HG03469 (cell line): ENCODE measurements at regions not wholly inside any gene's neighbourhood (a gene's known extent, or its start where the extent isn't known, plus 50 kb on each side); places are given as distances from the start of the nearest gene placed in this dataset.
A peak's percentile ranks its signal among the peaks of the same experiment; 100 is the strongest.
"Not testable (repeated sequence)": the region's sequence is repeated elsewhere in the genome, so short reads cannot be mapped to it uniquely, and the experiment has no call there.

ENCODE experiments used
- ATAC-seq: cut with Tn5 transposase; IDR thresholded peaks from one replicate; pipeline ENCODE4 v1.9.1; 2021; ENCODE audit warnings: mild to moderate bottlenecking, moderate library complexity, moderate number of reproducible peaks; ENCODE audit not compliant: unreplicated experiment

- ATAC-seq, result no peak
These were observed 1361.3 kb downstream of the UQCRFS1 start for GRCh38 chr19:27851543-27852060.

GRCh38 chr19:27851002-27851481 lies 1361.9 kb downstream of the UQCRFS1 start:
- ATAC-seq, result no peak

GRCh38 chr19:27846944-27847343 lies 1366.0 kb downstream of the UQCRFS1 start:
- no peak for ATAC-seq

GRCh38 chr19:27844261-27844660 lies 1368.7 kb downstream of the UQCRFS1 start:
- no peak for ATAC-seq

- ATAC-seq, result no peak
These were observed 1369.1 kb downstream of the UQCRFS1 start for GRCh38 chr19:27843861-27844260.

- no peak for ATAC-seq
These were observed 1379.9 kb downstream of the UQCRFS1 start for GRCh38 chr19:27833031-27833430.

GRCh38 chr19:27828829-27829228 lies 1384.1 kb downstream of the UQCRFS1 start:
- ATAC-seq, result no peak

GRCh38 chr19:27824108-27824507 lies 1388.8 kb downstream of the UQCRFS1 start:
- ATAC-seq, result no peak

- ATAC-seq, result no peak
These were observed 1390.6 kb downstream of the UQCRFS1 start for GRCh38 chr19:27822336-27822735.

- ATAC-seq, result no peak
These were observed 1391.4 kb downstream of the UQCRFS1 start for GRCh38 chr19:27821418-27822018.

GRCh38 chr19:27815985-27816384 lies 1397.0 kb downstream of the UQCRFS1 start:
- ATAC-seq, result no peak

- ATAC-seq, result not testable (repeated sequence)
These were observed 1398.1 kb downstream of the UQCRFS1 start for GRCh38 chr19:27814834-27815233.

GRCh38 chr19:27814274-27814673 lies 1398.7 kb downstream of the UQCRFS1 start:
- ATAC-seq, result not testable (repeated sequence)

- ATAC-seq, result no peak
These were observed 1406.4 kb downstream of the UQCRFS1 start for GRCh38 chr19:27806471-27807070.

GRCh38 chr19:27805848-27806247 lies 1407.1 kb downstream of the UQCRFS1 start:
- ATAC-seq, result no peak

- not testable (repeated sequence) for ATAC-seq
These were observed 1410.7 kb downstream of the UQCRFS1 start for GRCh38 chr19:27802293-27802692.

- no peak for ATAC-seq
These were observed 1416.4 kb downstream of the UQCRFS1 start for GRCh38 chr19:27796540-27796939.

- ATAC-seq, result no peak
These were observed 1416.9 kb downstream of the UQCRFS1 start for GRCh38 chr19:27796073-27796472.

- no peak for ATAC-seq
These were observed 1417.6 kb downstream of the UQCRFS1 start for GRCh38 chr19:27795369-27795768.

- ATAC-seq, result no peak
These were observed 1418.4 kb downstream of the UQCRFS1 start for GRCh38 chr19:27794494-27795042.

- ATAC-seq, result peak; percentile 82
These were observed 1419.1 kb downstream of the UQCRFS1 start for GRCh38 chr19:27793644-27794493.
